ENCODE measurements at regions not wholly inside any gene's neighbourhood (a gene's known extent, or its start where the extent isn't known, plus 50 kb on each side); places are given as distances from the start of the nearest gene placed in this dataset.

- no peak overlapping the region for H3K27ac ChIP-seq (ENCODE audit: low read depth, low read length)
- H3K27me3 Mint-ChIP-seq (ENCODE audit: low read depth, unreplicated experiment), result no peaks in the 10 kb centered on the region
These were observed 133.8 kb upstream of the NUDT4 start for GRCh38 chr12:93243689-93244513.

GRCh38 chr12:93244514-93245077, 133.1 kb upstream of the NUDT4 start:
- Mint-ChIP-seq H3K4me3 (ENCODE audit: unreplicated experiment) (no peak overlapping the region), H3K4me1 (ENCODE audit: low read depth, unreplicated experiment) (peaks cover 10% of the 10 kb centered on the region), H3K36me3 (ENCODE audit: low read depth, unreplicated experiment) (no peaks in the 10 kb centered on the region), H3K9me3 (ENCODE audit: unreplicated experiment) (peaks cover 9% of the 10 kb centered on the region), H3K27ac (ENCODE audit: unreplicated experiment) (no peak overlapping the region), H3K27me3 (ENCODE audit: low read depth, unreplicated experiment) (no peaks in the 10 kb centered on the region)
- H4K20me1 ChIP-seq (ENCODE audit: insufficient read depth, low read length), result no peaks in the 10 kb centered on the region
- DNase-seq (ENCODE audit: low read depth) (no peak), FAIRE-seq (no peak)
- no peak overlapping the region for H2AFZ ChIP-seq (ENCODE audit: low read depth, low read length)
- H3K27ac ChIP-seq (ENCODE audit: low read depth, low read length), result no peak overlapping the region
- H3K27me3 ChIP-seq (ENCODE audit: insufficient read depth, low read length), result no peaks in the 10 kb centered on the region
- H3K79me2 ChIP-seq (ENCODE audit: insufficient read depth, low read length), result no peaks in the 10 kb centered on the region
- no peak overlapping the region for H3K4me3 ChIP-seq (ENCODE audit: insufficient read depth, low read depth, low read length)
- TF ChIP-seq CTCF (IDR thresholded peaks at IDR 0.05; ENCODE audit: insufficient read depth, low read depth, low read length) (no peak), EZH2 (IDR thresholded peaks at IDR 0.05; ENCODE audit: insufficient read depth, low read length) (no peak)
- H3K9me3 ChIP-seq (ENCODE audit: insufficient read depth, low read depth, low read length), result peaks cover 2% of the 10 kb centered on the region
- H3K9ac ChIP-seq (ENCODE audit: low read length), result no peak overlapping the region
- no peak overlapping the region for H3K4me2 ChIP-seq (ENCODE audit: low read length)
- H3K36me3 ChIP-seq (ENCODE audit: insufficient read depth, low read length), result no peaks in the 10 kb centered on the region
- no peaks in the 10 kb centered on the region for H3K4me1 ChIP-seq (ENCODE audit: insufficient read depth, low read length)

More at GRCh38 chr12:93243689-93244513, 133.8 kb upstream of the NUDT4 start:
- no peak overlapping the region for H3K9ac ChIP-seq (ENCODE audit: low read length)
- H3K4me3 ChIP-seq (ENCODE audit: insufficient read depth, low read depth, low read length), result no peak overlapping the region
- no peak for TF ChIP-seq EZH2 (IDR thresholded peaks at IDR 0.05; ENCODE audit: insufficient read depth, low read length)
- no peak for TF ChIP-seq CTCF (IDR thresholded peaks at IDR 0.05; ENCODE audit: insufficient read depth, low read depth, low read length)
- no peak overlapping the region for H3K4me3 Mint-ChIP-seq (ENCODE audit: unreplicated experiment)
- H3K36me3 ChIP-seq (ENCODE audit: insufficient read depth, low read length), result no peaks in the 10 kb centered on the region
- FAIRE-seq (no peak), DNase-seq (ENCODE audit: low read depth) (peak; percentile 39)
- no peaks in the 10 kb centered on the region for H3K36me3 Mint-ChIP-seq (ENCODE audit: low read depth, unreplicated experiment)
- no peak overlapping the region for H2AFZ ChIP-seq (ENCODE audit: low read depth, low read length)
- H4K20me1 ChIP-seq (ENCODE audit: insufficient read depth, low read length), result no peaks in the 10 kb centered on the region
- H3K9me3 ChIP-seq (ENCODE audit: insufficient read depth, low read depth, low read length), result peaks cover 2% of the 10 kb centered on the region
- H3K27me3 ChIP-seq (ENCODE audit: insufficient read depth, low read length), result no peaks in the 10 kb centered on the region
- no peaks in the 10 kb centered on the region for H3K4me1 ChIP-seq (ENCODE audit: insufficient read depth, low read length)
- no peaks in the 10 kb centered on the region for H3K79me2 ChIP-seq (ENCODE audit: insufficient read depth, low read length)
- no peak overlapping the region for H3K4me2 ChIP-seq (ENCODE audit: low read length)
- H3K4me1 Mint-ChIP-seq (ENCODE audit: low read depth, unreplicated experiment), result peaks cover 8% of the 10 kb centered on the region
- H3K9me3 Mint-ChIP-seq (ENCODE audit: unreplicated experiment), result peaks cover 10% of the 10 kb centered on the region
- no peak overlapping the region for H3K27ac Mint-ChIP-seq (ENCODE audit: unreplicated experiment)

GRCh38 chr12:93245543-93245942, 132.2 kb upstream of the NUDT4 start:
- no peaks in the 10 kb centered on the region for H3K9me3 ChIP-seq (ENCODE audit: insufficient read depth, low read depth, low read length)
- H4K20me1 ChIP-seq (ENCODE audit: insufficient read depth, low read length), result no peaks in the 10 kb centered on the region
- no peaks in the 10 kb centered on the region for H3K27me3 Mint-ChIP-seq (ENCODE audit: low read depth, unreplicated experiment)
- no peak overlapping the region for H3K27ac Mint-ChIP-seq (ENCODE audit: unreplicated experiment)
- no peaks in the 10 kb centered on the region for H3K79me2 ChIP-seq (ENCODE audit: insufficient read depth, low read length)
- H3K4me3 ChIP-seq (ENCODE audit: insufficient read depth, low read depth, low read length), result no peak overlapping the region
- H3K36me3 Mint-ChIP-seq (ENCODE audit: low read depth, unreplicated experiment), result no peaks in the 10 kb centered on the region
- no peak overlapping the region for H2AFZ ChIP-seq (ENCODE audit: low read depth, low read length)
- FAIRE-seq, result no peak
- no peak overlapping the region for H3K27ac ChIP-seq (ENCODE audit: low read depth, low read length)
- no peaks in the 10 kb centered on the region for H3K27me3 ChIP-seq (ENCODE audit: insufficient read depth, low read length)
- no peak overlapping the region for H3K4me3 Mint-ChIP-seq (ENCODE audit: unreplicated experiment)
- H3K36me3 ChIP-seq (ENCODE audit: insufficient read depth, low read length), result no peaks in the 10 kb centered on the region
- TF ChIP-seq CTCF (IDR thresholded peaks at IDR 0.05; ENCODE audit: insufficient read depth, low read depth, low read length), result no peak
- TF ChIP-seq EZH2 (IDR thresholded peaks at IDR 0.05; ENCODE audit: insufficient read depth, low read length), result no peak
- peaks cover 10% of the 10 kb centered on the region for H3K4me1 Mint-ChIP-seq (ENCODE audit: low read depth, unreplicated experiment)
- no peaks in the 10 kb centered on the region for H3K9me3 Mint-ChIP-seq (ENCODE audit: unreplicated experiment)
- DNase-seq (ENCODE audit: low read depth), result no peak
- H3K9ac ChIP-seq (ENCODE audit: low read length), result no peak overlapping the region
- H3K4me2 ChIP-seq (ENCODE audit: low read length), result no peak overlapping the region
- no peaks in the 10 kb centered on the region for H3K4me1 ChIP-seq (ENCODE audit: insufficient read depth, low read length)

Measured in astrocyte (in vitro differentiated cells and primary cell).